A549 (cell line): ENCODE measurements at regions not wholly inside any gene's neighbourhood (a gene's known extent, or its start where the extent isn't known, plus 50 kb on each side); places are given as distances from the start of the nearest gene placed in this dataset.

ENCODE experiments used
- ATAC-seq, 2 experiments: fragments of 200-7000 bp in 1 of 2; fragments of >200 bp in 1 of 2; cut with Nextera tagmentation in 1 of 2; cut with Tn5 transposase in 1 of 2; 3 replicates each; pipeline versions ENCODE4 v1.8.0 to v1.9.1; 2018 to 2020; ENCODE audit warnings: mild to moderate bottlenecking in 1 of 2, moderate library complexity in 1 of 2
- CTCF ChIA-PET: fragments of 300-600 bp; sonication (Branson Sonifier 250); formaldehyde crosslinking; extraction: SDS; loops from one replicate; lab custom pipeline; 2021; ENCODE audit warnings: antibody characterized with exemption, inconsistent platforms; lab: Yijun Ruan, JAX
- POLR2A ChIA-PET: fragments of 350-600 bp; formaldehyde crosslinking; extraction: SDS; loops from one replicate; lab custom pipeline; 2021; ENCODE audit warnings: antibody characterized with exemption, inconsistent platforms; lab: Yijun Ruan, JAX
- DNase-seq, 2 experiments: peaks; one replicate each; pipeline versions ENCODE4 v3.0.0 to v3.0.0-alpha.2; 2011 to 2016; ENCODE audit warnings: low read depth in 1 of 2, low spot score in 1 of 2
- FAIRE-seq: peaks from 2 replicates; lab custom pipeline; 2011; peaks lifted over from hg19 to GRCh38; lab: Jason Lieb, UNC
- H3K27ac ChIP-seq, 2 experiments: fragments of >200 bp; sonication (Bioruptor Twin); formaldehyde crosslinking; 3 replicates each; pipeline ENCODE4 v1.5.1; 2016 to 2017
- H3K4me1 ChIP-seq: fragments of >200 bp; sonication (Bioruptor Twin); formaldehyde crosslinking; 3 replicates; pipeline ENCODE4 v1.6.1; 2016
- H3K4me2 ChIP-seq: fragments of >200 bp; sonication (Bioruptor Twin); formaldehyde crosslinking; 3 replicates; pipeline ENCODE4 v1.6.1; 2016
- H3K4me3 ChIP-seq: fragments of >200 bp; sonication (Bioruptor Twin); formaldehyde crosslinking; 3 replicates; pipeline ENCODE4 v1.5.1; 2016
- H3K9me3 ChIP-seq: fragments of >200 bp; sonication (Bioruptor Twin); formaldehyde crosslinking; 3 replicates; pipeline ENCODE4 v1.6.1; 2016
- BHLHE40 ChIP-seq: IDR thresholded peaks from 2 replicates; pipeline ENCODE4 v1.6.1; 2012; ENCODE audit warnings: low read depth, low read length, inconsistent platforms
- CBX2 ChIP-seq: fragments of 200-600 bp; sonication (generic); IDR thresholded peaks from 2 replicates; pipeline ENCODE4 v1.6.1; 2016; ENCODE audit warnings: low read depth, mild to moderate bottlenecking, borderline replicate concordance
- CHD2 ChIP-seq: fragments of 150-350 bp; IDR thresholded peaks from 2 replicates; pipeline ENCODE4 v1.6.1; 2014; ENCODE audit warnings: low read length; ENCODE audit not compliant: partially characterized antibody
- EHMT2 ChIP-seq: fragments of 200-600 bp; sonication (generic); IDR thresholded peaks from 2 replicates; pipeline ENCODE4 v1.6.1; 2016; ENCODE audit warnings: antibody characterized with exemption, low read depth, mild to moderate bottlenecking, moderate library complexity
- ESRRA ChIP-seq: fragments of 150-350 bp; IDR thresholded peaks from 2 replicates; pipeline ENCODE4 v1.6.1; 2014; ENCODE audit warnings: mild to moderate bottlenecking, low read length, borderline replicate concordance
- FOSB ChIP-seq: fragments of 250-450 bp; sonication (Bioruptor Pico); IDR thresholded peaks from 2 replicates; pipeline ENCODE4 v1.5.0; 2020; ENCODE audit warnings: mild to moderate bottlenecking, moderate library complexity
- FOXS1 ChIP-seq: fragments of 250-450 bp; sonication (Bioruptor Pico); IDR thresholded peaks from 2 replicates; pipeline ENCODE4 v1.5.0; 2020; ENCODE audit warnings: mild to moderate bottlenecking, moderate library complexity
- GATA3 ChIP-seq: IDR thresholded peaks from 2 replicates; pipeline ENCODE4 v1.6.1; 2012; ENCODE audit warnings: borderline replicate concordance
- HDAC2 ChIP-seq: fragments of 200-600 bp; sonication (generic); IDR thresholded peaks from 2 replicates; pipeline ENCODE4 v1.6.1; 2016
- HOXB13 ChIP-seq: fragments of 250-450 bp; sonication (Bioruptor Pico); IDR thresholded peaks from 2 replicates; pipeline ENCODE4 v1.5.0; 2020; ENCODE audit warnings: low read depth, mild to moderate bottlenecking, moderate library complexity
- JUN ChIP-seq, 2 experiments: fragments of >200 bp; sonication (Bioruptor Twin); formaldehyde crosslinking; IDR thresholded peaks; 2 replicates in 1 of 2; 3 replicates in 1 of 2; pipeline ENCODE4 v1.6.1; 2016 to 2017
- KDM1A ChIP-seq: fragments of 200-600 bp; sonication (generic); IDR thresholded peaks from 2 replicates; pipeline ENCODE4 v1.6.1; 2016; ENCODE audit warnings: low read depth, mild to moderate bottlenecking
- KDM5A ChIP-seq: fragments of 200-600 bp; sonication (generic); IDR thresholded peaks from 2 replicates; pipeline ENCODE4 v1.6.1; 2016; ENCODE audit warnings: antibody characterized with exemption, mild to moderate bottlenecking
- MAFK ChIP-seq: fragments of 450-650 bp; IDR thresholded peaks from 2 replicates; pipeline ENCODE4 v1.6.1; 2014; ENCODE audit not compliant: partially characterized antibody
- MAZ ChIP-seq: fragments of 150-350 bp; IDR thresholded peaks from 2 replicates; pipeline ENCODE4 v1.6.1; 2014; ENCODE audit warnings: antibody characterized with exemption, low read depth, low read length, borderline replicate concordance
- NR3C1 ChIP-seq: fragments of >200 bp; sonication (Bioruptor Twin); formaldehyde crosslinking; IDR thresholded peaks from 3 replicates; pipeline ENCODE4 v1.6.1; 2017
- POLR2A ChIP-seq: IDR thresholded peaks from 2 replicates; pipeline ENCODE4 v1.6.1; 2012; ENCODE audit warnings: mild to moderate bottlenecking, low read length
- RAD21 ChIP-seq, 2 experiments: fragments of >200 bp in 1 of 2; sonication (Bioruptor Twin) in 1 of 2; formaldehyde crosslinking in 1 of 2; IDR thresholded peaks in 1 of 2; conservative IDR thresholded peaks in 1 of 2; 2 replicates in 1 of 2; 3 replicates in 1 of 2; pipeline ENCODE4 v1.6.1; 2012 to 2018; ENCODE audit warnings: inconsistent platforms in 1 of 2
- SMC3 ChIP-seq: fragments of >200 bp; sonication (Bioruptor Twin); formaldehyde crosslinking; IDR thresholded peaks from 3 replicates; pipeline ENCODE4 v1.6.1; 2018; ENCODE audit warnings: inconsistent platforms
- SREBF2 ChIP-seq: fragments of 450-650 bp; IDR thresholded peaks from 2 replicates; pipeline ENCODE4 v1.6.1; 2014; ENCODE audit warnings: mild to moderate bottlenecking, moderate library complexity
- WGBS: methylation state at CpG from one replicate; pipeline ENCODE4 v1.1.6; 2017; ENCODE audit errors: missing lambda C conversion rate; 5-methylcytosine and 5-hydroxymethylcytosine counted together
- TF ChIP-seq, protein P1 (sequence below): fragments of 150-350 bp; IDR thresholded peaks from 2 replicates; pipeline ENCODE4 v1.6.1; 2014; ENCODE audit warnings: low read depth, mild to moderate bottlenecking, low read length
- TF ChIP-seq, protein P2 (sequence below): fragments of 450-650 bp; IDR thresholded peaks from 2 replicates; pipeline ENCODE4 v1.6.1; 2014; ENCODE audit warnings: antibody characterized with exemption
- TF ChIP-seq, protein P3 (sequence below): fragments of >200 bp; sonication (Bioruptor Twin); formaldehyde crosslinking; IDR thresholded peaks from 3 replicates; pipeline ENCODE4 v1.5.1; 2016
- TF ChIP-seq, protein P4 (sequence below): IDR thresholded peaks from 2 replicates; pipeline ENCODE4 v1.6.1; 2012
- TF ChIP-seq, protein P5 (sequence below): IDR thresholded peaks from 2 replicates; pipeline ENCODE4 v1.6.1; 2012; ENCODE audit warnings: low read depth, borderline replicate concordance
- TF ChIP-seq, protein P6 (sequence below): fragments of >200 bp; sonication (Bioruptor Twin); formaldehyde crosslinking; IDR thresholded peaks from 3 replicates; pipeline ENCODE4 v1.6.1; 2016
- TF ChIP-seq, protein P7 (sequence below): IDR thresholded peaks from 2 replicates; pipeline ENCODE4 v1.6.1; 2012

DNA sequence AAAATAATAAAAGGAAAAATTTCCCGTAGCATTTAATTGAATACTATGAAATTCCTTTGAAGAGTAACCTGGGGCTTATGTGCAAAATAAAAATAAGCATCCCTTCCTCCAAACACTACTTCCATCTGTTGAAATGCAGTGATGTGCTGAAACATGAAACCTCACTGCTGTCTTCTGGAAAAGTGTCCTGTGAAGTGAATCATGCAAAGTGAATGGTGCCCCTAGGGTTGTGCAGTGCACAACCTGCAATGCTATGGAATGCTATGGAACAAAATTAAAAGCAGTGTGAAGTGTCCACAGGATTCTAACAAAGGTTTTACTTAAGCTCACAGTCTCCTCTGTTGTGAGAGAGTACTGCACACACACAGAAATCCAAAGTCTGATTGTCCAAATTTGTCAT is 480.9 kb downstream of the ETV1 start:
- Histone ChIP-seq H3K9me3 (no peaks in the 10 kb centered on the region; the same call in 2 of the 3 replicates), H3K4me1 (no peaks in the 10 kb centered on the region), H3K27ac (no peak overlapping the region), H3K4me3 (no peak overlapping the region), H3K4me2 (no peak overlapping the region)
- WGBS: 10% methylated on average over 1 of the region's 1 CpG
- POLR2A ChIA-PET: no interaction called here
- no peak for DNase-seq
- no peak for FAIRE-seq
- TF ChIP-seq KDM5A (no peak), FOSB (no peak), ESRRA (no peak), MAFK (no peak), GATA3 (no peak), FOXS1 (CRISPR knock-in tag) (no peak), HDAC2 (no peak), KDM1A (no peak), MAZ (no peak)
- TF ChIP-seq, protein P1, sequence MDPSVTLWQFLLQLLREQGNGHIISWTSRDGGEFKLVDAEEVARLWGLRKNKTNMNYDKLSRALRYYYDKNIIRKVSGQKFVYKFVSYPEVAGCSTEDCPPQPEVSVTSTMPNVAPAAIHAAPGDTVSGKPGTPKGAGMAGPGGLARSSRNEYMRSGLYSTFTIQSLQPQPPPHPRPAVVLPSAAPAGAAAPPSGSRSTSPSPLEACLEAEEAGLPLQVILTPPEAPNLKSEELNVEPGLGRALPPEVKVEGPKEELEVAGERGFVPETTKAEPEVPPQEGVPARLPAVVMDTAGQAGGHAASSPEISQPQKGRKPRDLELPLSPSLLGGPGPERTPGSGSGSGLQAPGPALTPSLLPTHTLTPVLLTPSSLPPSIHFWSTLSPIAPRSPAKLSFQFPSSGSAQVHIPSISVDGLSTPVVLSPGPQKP: no peak
- TF ChIP-seq, protein P2, sequence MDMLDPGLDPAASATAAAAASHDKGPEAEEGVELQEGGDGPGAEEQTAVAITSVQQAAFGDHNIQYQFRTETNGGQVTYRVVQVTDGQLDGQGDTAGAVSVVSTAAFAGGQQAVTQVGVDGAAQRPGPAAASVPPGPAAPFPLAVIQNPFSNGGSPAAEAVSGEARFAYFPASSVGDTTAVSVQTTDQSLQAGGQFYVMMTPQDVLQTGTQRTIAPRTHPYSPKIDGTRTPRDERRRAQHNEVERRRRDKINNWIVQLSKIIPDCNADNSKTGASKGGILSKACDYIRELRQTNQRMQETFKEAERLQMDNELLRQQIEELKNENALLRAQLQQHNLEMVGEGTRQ: no peak
- TF ChIP-seq, protein P3, sequence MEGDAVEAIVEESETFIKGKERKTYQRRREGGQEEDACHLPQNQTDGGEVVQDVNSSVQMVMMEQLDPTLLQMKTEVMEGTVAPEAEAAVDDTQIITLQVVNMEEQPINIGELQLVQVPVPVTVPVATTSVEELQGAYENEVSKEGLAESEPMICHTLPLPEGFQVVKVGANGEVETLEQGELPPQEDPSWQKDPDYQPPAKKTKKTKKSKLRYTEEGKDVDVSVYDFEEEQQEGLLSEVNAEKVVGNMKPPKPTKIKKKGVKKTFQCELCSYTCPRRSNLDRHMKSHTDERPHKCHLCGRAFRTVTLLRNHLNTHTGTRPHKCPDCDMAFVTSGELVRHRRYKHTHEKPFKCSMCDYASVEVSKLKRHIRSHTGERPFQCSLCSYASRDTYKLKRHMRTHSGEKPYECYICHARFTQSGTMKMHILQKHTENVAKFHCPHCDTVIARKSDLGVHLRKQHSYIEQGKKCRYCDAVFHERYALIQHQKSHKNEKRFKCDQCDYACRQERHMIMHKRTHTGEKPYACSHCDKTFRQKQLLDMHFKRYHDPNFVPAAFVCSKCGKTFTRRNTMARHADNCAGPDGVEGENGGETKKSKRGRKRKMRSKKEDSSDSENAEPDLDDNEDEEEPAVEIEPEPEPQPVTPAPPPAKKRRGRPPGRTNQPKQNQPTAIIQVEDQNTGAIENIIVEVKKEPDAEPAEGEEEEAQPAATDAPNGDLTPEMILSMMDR: no peak
- TF ChIP-seq, protein P4, sequence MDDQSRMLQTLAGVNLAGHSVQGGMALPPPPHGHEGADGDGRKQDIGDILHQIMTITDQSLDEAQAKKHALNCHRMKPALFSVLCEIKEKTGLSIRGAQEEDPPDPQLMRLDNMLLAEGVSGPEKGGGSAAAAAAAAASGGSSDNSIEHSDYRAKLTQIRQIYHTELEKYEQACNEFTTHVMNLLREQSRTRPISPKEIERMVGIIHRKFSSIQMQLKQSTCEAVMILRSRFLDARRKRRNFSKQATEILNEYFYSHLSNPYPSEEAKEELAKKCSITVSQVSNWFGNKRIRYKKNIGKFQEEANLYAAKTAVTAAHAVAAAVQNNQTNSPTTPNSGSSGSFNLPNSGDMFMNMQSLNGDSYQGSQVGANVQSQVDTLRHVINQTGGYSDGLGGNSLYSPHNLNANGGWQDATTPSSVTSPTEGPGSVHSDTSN: no peak
- CTCF ChIA-PET: interaction anchor here (1.0 kb wide), 1 partner anchor 21 kb away, joined by 3 read pairs; no protein-coding TSS in a partner anchor
- ATAC-seq: no peak

DNA sequence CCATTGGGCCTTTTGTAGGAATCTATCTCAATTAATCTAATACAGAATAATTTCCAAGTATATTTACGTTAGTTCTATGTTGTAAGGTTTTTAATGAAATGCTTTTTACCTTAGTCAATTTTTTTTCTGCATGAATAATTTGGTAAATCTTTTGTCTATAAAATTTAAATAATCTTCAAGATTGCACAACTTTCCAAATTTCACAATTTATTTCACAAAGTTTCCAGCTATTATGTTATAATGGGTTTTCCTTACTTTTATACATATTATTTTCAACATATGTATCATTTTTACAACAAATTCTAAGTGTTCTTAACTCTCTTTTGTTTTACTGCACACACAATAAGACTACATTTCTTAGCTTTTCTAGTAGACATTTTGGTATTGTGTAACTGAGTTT is 470.7 kb downstream of the ETV1 start:
- DNase-seq (no peak), ATAC-seq (no peak), FAIRE-seq (no peak)
- WGBS: 8% methylated on average over 1 of the region's 1 CpG
- CTCF ChIA-PET: no interaction called here
- no peaks in the 10 kb centered on the region for H3K4me1 ChIP-seq
- H3K9me3 ChIP-seq: no peaks in the 10 kb centered on the region; the same call in 2 of the 3 replicates
- POLR2A ChIA-PET: no interaction called here
- no peak overlapping the region for H3K4me3 ChIP-seq
- H3K27ac ChIP-seq: no peak overlapping the region
- TF ChIP-seq CBX2 (no peak), SMC3 (no peak), MAFK (no peak), KDM1A (no peak), RAD21 (conservative IDR thresholded peaks at IDR 0.05 in 1 of 2, IDR thresholded peaks at IDR 0.05 in 1 of 2) (no peak), HOXB13 (no peak), EHMT2 (no peak), NR3C1 (no peak), JUN (IDR thresholded peaks at IDR 0.05) (no peak), CHD2 (no peak), POLR2A (no peak), SREBF2 (no peak), BHLHE40 (no peak)
- TF ChIP-seq, protein P1: no peak
- TF ChIP-seq, protein P5, sequence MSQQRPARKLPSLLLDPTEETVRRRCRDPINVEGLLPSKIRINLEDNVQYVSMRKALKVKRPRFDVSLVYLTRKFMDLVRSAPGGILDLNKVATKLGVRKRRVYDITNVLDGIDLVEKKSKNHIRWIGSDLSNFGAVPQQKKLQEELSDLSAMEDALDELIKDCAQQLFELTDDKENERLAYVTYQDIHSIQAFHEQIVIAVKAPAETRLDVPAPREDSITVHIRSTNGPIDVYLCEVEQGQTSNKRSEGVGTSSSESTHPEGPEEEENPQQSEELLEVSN: no peak
- TF ChIP-seq, protein P6, sequence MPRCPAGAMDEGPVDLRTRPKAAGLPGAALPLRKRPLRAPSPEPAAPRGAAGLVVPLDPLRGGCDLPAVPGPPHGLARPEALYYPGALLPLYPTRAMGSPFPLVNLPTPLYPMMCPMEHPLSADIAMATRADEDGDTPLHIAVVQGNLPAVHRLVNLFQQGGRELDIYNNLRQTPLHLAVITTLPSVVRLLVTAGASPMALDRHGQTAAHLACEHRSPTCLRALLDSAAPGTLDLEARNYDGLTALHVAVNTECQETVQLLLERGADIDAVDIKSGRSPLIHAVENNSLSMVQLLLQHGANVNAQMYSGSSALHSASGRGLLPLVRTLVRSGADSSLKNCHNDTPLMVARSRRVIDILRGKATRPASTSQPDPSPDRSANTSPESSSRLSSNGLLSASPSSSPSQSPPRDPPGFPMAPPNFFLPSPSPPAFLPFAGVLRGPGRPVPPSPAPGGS: no peak
- TF ChIP-seq, protein P7, sequence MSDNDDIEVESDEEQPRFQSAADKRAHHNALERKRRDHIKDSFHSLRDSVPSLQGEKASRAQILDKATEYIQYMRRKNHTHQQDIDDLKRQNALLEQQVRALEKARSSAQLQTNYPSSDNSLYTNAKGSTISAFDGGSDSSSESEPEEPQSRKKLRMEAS: no peak
- TF ChIP-seq, protein P3: no peak
- no peak overlapping the region for H3K4me2 ChIP-seq
